ENCODE measurements at regions not wholly inside any gene's neighbourhood (a gene's known extent, or its start where the extent isn't known, plus 50 kb on each side); places are given as distances from the start of the nearest gene placed in this dataset.

GRCh38 chr6:167701010-167701409 lies 125.7 kb upstream of the AFDN start:
- no peak for DNase-seq (ENCODE audit: low spot score in 2 of 2)
- TF ChIP-seq POLR2AphosphoS5 (IDR thresholded peaks at IDR 0.05): no peak
- TF ChIP-seq POLR2A (IDR thresholded peaks at IDR 0.05): no peak
- no peak for TF ChIP-seq CTCF (IDR thresholded peaks at IDR 0.05)
- H3K4me1 ChIP-seq: no peaks in the 10 kb centered on the region
- no peaks in the 10 kb centered on the region for H3K27me3 ChIP-seq
- no peak overlapping the region for H3K27ac ChIP-seq
- H3K4me3 ChIP-seq: no peak overlapping the region
- H3K9me3 ChIP-seq: no peaks in the 10 kb centered on the region
- H3K36me3 ChIP-seq: no peaks in the 10 kb centered on the region
- intact Hi-C loops (cut with DNase I; ENCODE audit: low total_unique reads): no loop called here

DNA sequence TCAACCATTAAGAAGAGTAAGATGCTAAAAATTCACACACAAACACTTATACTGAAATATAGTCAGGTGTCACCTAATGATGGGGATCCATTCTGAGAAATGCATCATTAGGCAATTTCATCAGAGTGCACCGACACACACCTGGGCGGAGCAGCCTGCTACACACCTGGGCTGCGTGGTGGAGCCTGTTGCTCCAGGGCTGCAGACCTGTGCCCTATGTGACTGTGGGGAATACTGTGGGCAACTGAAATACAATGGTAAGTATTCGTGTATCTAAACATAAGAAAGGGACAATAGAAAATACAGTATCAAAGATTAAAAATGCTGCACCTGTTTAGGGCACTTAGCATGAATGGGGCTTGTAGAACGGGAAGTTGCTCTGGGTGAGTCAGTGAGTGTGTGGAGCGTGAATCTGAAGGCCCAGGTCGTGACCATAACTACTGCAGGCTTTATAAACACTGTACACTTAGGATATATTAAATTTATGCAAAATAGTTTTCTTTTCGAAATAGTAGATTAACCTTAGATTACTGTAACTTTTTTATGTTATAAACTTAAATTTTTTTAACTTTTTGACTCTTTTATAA lies 124.4 kb upstream of the AFDN start:
- TF ChIP-seq CTCF (IDR thresholded peaks at IDR 0.05): no peak
- TF ChIP-seq POLR2A (IDR thresholded peaks at IDR 0.05): no peak
- no peak for TF ChIP-seq POLR2AphosphoS5 (IDR thresholded peaks at IDR 0.05)
- Histone ChIP-seq H3K9me3 (no peaks in the 10 kb centered on the region), H3K27me3 (no peaks in the 10 kb centered on the region), H3K36me3 (no peaks in the 10 kb centered on the region), H3K4me1 (no peaks in the 10 kb centered on the region), H3K27ac (no peak overlapping the region), H3K4me3 (no peak overlapping the region)
- intact Hi-C loops (cut with DNase I; ENCODE audit: low total_unique reads): no loop called here
- no peak for DNase-seq (ENCODE audit: low spot score in 2 of 2)

- Histone ChIP-seq H3K27me3 (no peaks in the 10 kb centered on the region), H3K4me3 (no peak overlapping the region), H3K9me3 (no peaks in the 10 kb centered on the region), H3K36me3 (no peaks in the 10 kb centered on the region), H3K27ac (no peak overlapping the region), H3K4me1 (no peaks in the 10 kb centered on the region)
- intact Hi-C loops (cut with DNase I; ENCODE audit: low total_unique reads): no loop called here
- no peak for DNase-seq (ENCODE audit: low spot score in 2 of 2)
- TF ChIP-seq CTCF (IDR thresholded peaks at IDR 0.05): no peak
- no peak for TF ChIP-seq POLR2A (IDR thresholded peaks at IDR 0.05)
- no peak for TF ChIP-seq POLR2AphosphoS5 (IDR thresholded peaks at IDR 0.05)
Measured at GRCh38 chr6:167703347-167703746, 123.4 kb upstream of the AFDN start.

DNA sequence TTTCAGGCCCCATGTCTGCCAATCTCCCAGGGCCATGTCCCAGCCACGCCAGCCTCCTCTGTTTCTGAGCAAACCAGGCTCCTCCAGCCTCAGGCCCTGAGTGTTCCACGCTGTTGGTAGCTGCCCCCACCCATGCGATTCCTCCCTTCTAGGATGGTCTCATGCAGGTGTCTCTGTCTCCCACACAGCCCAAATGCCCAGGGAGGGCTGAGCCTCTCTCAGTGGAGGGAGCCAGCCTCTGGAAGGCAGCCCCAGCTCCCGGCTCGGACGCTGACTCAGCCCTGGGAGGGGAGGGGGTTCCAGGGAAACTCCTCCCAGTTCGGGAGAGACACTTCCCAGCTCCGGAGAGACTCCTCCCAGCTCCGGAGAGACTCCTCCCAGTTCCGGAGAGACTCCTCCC lies 122.9 kb upstream of the AFDN start:
- Histone ChIP-seq H3K4me1 (no peaks in the 10 kb centered on the region), H3K36me3 (no peaks in the 10 kb centered on the region), H3K4me3 (no peak overlapping the region), H3K9me3 (no peaks in the 10 kb centered on the region), H3K27me3 (no peaks in the 10 kb centered on the region), H3K27ac (no peak overlapping the region)
- intact Hi-C loops (cut with DNase I; ENCODE audit: low total_unique reads): no loop called here
- TF ChIP-seq POLR2A (IDR thresholded peaks at IDR 0.05) (no peak), POLR2AphosphoS5 (IDR thresholded peaks at IDR 0.05) (no peak), CTCF (IDR thresholded peaks at IDR 0.05) (no peak)
- DNase-seq (ENCODE audit: low spot score in 2 of 2): no peak

DNA sequence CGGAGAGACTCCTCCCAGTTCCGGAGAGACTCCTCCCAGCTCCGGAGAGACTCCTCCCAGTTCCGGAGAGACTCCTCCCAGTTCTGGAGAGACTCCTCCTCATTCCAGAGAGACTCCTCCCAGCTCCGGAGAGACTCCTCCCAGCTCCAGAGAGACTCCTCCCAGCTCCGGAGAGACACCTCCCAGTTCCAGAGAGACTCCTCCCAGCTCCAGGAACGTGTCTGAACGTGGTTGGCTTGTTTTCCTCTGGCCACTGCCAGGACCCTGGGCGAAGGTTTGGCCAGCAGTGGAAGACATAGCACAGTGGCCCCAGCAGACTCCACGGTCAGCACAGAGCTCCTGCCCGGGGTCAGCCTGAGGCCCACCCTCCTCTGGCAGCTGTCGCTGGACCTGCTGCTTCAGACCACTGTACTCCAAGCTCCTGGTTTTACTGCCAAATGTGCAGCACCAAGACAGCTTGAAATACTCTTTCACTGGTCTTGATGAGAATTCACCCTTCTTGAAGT lies 122.3 kb upstream of the AFDN start:
- Histone ChIP-seq H3K27me3 (no peaks in the 10 kb centered on the region), H3K27ac (no peak overlapping the region), H3K4me3 (no peak overlapping the region), H3K4me1 (no peaks in the 10 kb centered on the region), H3K36me3 (no peaks in the 10 kb centered on the region), H3K9me3 (no peaks in the 10 kb centered on the region)
- DNase-seq (ENCODE audit: low spot score in 2 of 2): no peak
- intact Hi-C loops (cut with DNase I; ENCODE audit: low total_unique reads): no loop called here
- no peak for TF ChIP-seq CTCF (IDR thresholded peaks at IDR 0.05)
- TF ChIP-seq POLR2AphosphoS5 (IDR thresholded peaks at IDR 0.05): no peak
- no peak for TF ChIP-seq POLR2A (IDR thresholded peaks at IDR 0.05)
